DMS53 treated with DMSO at 0.1 percent for 48 hours (cell line): ENCODE measurements at regions not wholly inside any gene's neighbourhood (a gene's known extent, or its start where the extent isn't known, plus 50 kb on each side); places are given as distances from the start of the nearest gene placed in this dataset.

Experiments
- DNase-seq: peaks from one replicate; lab custom pipeline; 2025; ENCODE audit not compliant: unreplicated experiment; lab: John Stamatoyannopoulos, UW

GRCh38 chrX:22325096-22325495 is 52.4 kb downstream of the CBLL2 start:
- DNase-seq = no peak

GRCh38 chrX:22329783-22330182 is 57.1 kb downstream of the CBLL2 start:
- DNase-seq = no peak

- peak; percentile 4 for DNase-seq
Measured at GRCh38 chrX:22338740-22339139, 66.0 kb downstream of the CBLL2 start.

GRCh38 chrX:22339459-22339858 is 66.7 kb downstream of the CBLL2 start:
- DNase-seq = no peak

DNA sequence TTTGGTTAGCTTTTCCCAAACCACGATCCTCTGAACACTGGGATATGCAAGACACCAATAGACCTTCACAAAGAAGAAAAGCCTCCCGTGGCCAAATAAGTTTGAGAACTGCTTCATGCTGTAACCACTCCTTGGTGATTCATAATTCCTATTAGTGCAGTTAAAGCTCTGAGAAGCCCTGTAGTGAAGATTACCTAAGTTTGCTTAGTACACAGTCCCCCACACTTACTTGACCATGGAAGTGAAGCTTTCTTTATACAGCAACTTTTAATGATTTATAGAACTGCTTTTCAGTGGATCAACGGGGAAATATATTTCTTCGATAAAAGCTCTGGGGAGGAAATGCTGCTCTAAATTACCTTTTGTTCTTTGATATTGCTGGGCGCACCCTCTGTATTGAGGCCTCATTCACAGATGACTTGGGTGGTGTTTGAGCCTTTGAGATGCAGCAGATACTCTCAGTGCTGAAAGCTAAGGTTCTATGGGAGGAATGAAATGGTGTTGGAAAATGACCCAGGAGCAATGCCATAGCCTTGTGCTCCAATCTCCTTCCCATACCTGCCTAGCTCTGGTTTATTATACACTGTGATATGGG is 67.4 kb downstream of the CBLL2 start:
- no peak for DNase-seq

DNA sequence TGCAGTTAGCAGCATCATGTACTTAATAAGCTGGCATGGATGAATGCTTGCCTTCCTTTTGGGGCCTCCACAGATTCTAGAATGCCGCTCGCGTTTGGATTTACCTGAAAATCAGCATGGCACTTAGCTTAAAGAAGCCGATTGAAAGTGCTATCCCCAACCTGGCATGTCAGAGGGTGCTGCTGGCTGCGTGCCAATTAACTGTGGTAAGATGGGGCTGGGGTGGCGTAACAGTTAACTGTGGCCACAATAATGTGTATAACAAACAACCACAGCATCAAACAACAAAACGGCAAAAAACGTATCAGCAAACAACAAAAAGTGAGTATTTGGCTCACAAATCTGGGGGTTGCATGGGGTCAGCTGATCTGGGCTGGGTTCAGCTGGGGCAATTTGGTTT is 70.5 kb downstream of the CBLL2 start:
- DNase-seq = no peak

GRCh38 chrX:22345884-22346283 is 73.2 kb downstream of the CBLL2 start:
- DNase-seq = no peak

DNA sequence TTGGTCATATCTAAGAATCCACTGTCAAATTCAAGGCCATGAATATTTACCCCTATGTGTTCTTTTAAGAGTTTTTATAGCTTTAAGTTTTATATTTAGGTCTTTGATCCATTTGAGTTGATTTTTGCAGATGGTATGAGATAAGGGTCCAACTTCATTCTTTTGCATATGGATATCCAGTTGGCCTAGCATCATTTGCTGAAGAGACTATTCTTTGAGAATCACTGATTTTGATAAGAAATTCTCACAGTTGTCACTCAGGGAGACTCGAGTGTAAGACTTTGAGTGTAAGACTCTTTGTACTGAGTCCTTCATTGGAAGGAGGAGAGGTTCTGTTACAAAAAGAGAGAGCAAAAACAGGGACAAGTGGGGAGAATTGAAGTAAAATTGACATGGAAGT is 74.8 kb downstream of the CBLL2 start:
- no peak for DNase-seq

DNA sequence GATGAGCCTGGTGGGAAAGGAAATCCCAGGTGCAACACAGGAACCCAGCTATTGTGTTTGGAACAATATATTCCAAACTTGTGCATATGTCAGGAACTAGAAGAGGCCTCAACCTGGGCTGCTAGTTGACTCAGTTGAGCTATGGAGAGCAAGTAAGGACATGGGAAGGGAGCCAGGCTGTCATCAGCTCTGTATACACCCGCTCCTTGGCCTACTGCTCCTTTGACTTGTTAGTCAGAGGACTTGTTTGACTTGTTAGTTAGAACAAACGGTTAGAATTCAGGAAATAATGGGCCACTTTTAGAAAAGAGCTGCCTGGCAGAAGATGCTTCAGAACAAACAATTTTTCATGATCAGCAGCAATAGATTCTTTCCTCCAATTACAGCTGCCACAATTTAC is 76.4 kb downstream of the CBLL2 start:
- no peak for DNase-seq

- DNase-seq = no peak
Measured at GRCh38 chrX:22351076-22351475, 78.4 kb downstream of the CBLL2 start.

- no peak for DNase-seq
Measured at GRCh38 chrX:22351966-22352365, 79.3 kb downstream of the CBLL2 start.

GRCh38 chrX:22357621-22358020 is 84.9 kb downstream of the CBLL2 start:
- no peak for DNase-seq

- no peak for DNase-seq
Measured at GRCh38 chrX:22360129-22360528, 87.4 kb downstream of the CBLL2 start.

- DNase-seq = no peak
Measured at GRCh38 chrX:22365460-22365859, 92.7 kb downstream of the CBLL2 start.

GRCh38 chrX:22366166-22366702 is 93.5 kb downstream of the CBLL2 start:
- DNase-seq = no peak

DNA sequence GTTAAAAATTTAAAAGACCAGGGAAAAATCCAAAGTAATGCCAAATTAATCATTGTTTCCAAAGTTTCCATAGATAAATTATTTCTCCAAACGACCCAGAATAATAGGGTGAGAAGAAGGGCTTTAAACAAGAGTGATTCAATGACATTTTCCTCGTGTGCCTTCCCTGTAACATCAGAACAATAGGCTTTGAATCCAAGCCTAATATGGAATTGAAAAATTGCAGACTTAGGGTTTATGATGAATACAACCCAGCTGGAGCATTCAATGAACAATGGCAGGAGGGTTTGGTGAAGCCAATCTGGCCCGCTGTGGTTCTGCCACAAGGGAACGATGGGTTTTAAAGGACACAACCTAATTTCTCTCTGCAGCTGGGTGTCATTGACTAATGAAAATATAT is 94.2 kb downstream of the CBLL2 start:
- DNase-seq = no peak

DNA sequence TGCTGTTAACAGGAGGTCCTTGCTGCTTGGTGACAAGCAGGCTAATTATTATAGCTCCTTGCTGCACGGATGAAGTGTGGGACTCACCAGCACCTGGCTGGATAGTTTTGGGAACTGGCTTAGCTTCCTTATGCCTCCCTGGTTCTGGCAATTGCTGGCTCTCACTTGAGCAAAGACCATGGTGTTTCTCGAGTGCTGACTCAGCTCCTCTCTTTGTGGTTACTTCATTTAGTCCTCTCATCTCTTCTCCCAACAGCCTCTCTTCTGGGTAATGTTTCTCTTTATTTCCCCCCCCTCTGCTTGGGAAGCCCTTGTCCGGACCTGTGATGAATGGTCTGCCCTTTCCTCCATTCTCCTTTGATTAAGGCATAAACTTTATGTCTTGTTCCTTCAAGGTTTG is 100.4 kb downstream of the CBLL2 start:
- no peak for DNase-seq

DNA sequence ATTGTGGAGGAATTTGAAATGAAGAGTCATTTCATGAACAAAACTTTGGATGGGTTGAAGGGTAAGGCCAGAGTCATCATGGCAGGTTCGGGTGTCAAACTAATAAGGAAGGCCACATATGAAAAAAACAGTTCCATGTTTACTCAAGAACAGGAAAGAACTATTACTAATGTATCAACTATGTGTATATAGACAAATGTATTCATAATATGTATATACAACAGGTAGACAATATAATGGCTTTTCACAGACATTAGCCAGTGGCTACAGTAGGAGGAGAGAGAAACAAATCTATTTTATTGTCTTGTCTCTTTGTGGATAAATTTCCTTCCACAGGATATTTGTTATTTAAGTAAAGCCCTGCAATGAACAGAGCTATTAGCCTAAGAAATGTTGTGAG is 101.1 kb downstream of the CBLL2 start:
- DNase-seq = no peak

DNA sequence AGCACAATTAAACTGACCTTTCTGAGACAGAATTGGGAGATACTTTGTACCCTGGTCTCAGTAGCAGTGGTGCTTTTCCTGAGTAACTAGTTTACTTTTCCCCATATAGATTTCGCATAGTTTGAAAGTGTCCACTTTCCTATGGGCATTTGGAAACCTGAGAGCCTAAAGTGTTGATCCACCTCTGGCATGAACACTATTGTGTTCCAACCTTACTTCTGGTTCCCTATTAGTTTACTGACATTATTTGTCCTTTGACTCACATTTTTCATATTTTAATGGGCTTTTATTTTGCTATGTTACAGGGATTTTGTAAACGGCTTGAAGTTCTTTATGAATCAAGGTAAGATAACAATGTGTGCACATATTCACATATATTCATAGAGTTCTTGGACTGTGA is 103.7 kb downstream of the CBLL2 start:
- no peak for DNase-seq

GRCh38 chrX:22378296-22378695 is 105.6 kb downstream of the CBLL2 start:
- no peak for DNase-seq

GRCh38 chrX:22383988-22384387 is 111.3 kb downstream of the CBLL2 start:
- DNase-seq = no peak

GRCh38 chrX:22389556-22390179 is 117.0 kb downstream of the CBLL2 start:
- DNase-seq = no peak
